AG04450 (cell line): ENCODE measurements at regions not wholly inside any gene's neighbourhood (a gene's known extent, or its start where the extent isn't known, plus 50 kb on each side); places are given as distances from the start of the nearest gene placed in this dataset.

Experiments used
- CTCF ChIA-PET: fragments of 300-600, 350-600 bp; formaldehyde crosslinking; extraction: SDS; loops from one replicate; lab custom pipeline; 2022; ENCODE audit warnings: antibody characterized with exemption, inconsistent platforms; lab: Charles Lee
- POLR2A ChIA-PET: fragments of 350-600 bp; formaldehyde crosslinking; extraction: SDS; loops from one replicate; lab custom pipeline; 2021; ENCODE audit warnings: antibody characterized with exemption, inconsistent platforms; lab: Yijun Ruan, JAX
- DNase-seq: peaks from one replicate; pipeline ENCODE4 v3.0.0-alpha.2; 2011; ENCODE audit warnings: low read depth, low spot score
- H3K27ac ChIP-seq: one replicate; pipeline ENCODE4 v1.5.1; 2012; ENCODE audit warnings: low read depth, low read length, control low read depth
- H3K27me3 ChIP-seq: one replicate; pipeline ENCODE4 v1.6.0; 2012; ENCODE audit warnings: low read length; ENCODE audit not compliant: control insufficient read depth, insufficient read depth
- H3K4me3 ChIP-seq: 2 replicates; pipeline ENCODE4 v1.5.1; 2011; ENCODE audit warnings: mild to moderate bottlenecking, low read depth, low read length, control low read depth
- H3K9me3 ChIP-seq: 2 replicates; pipeline ENCODE4 v1.5.1; 2012; ENCODE audit warnings: low read length; ENCODE audit not compliant: control insufficient read depth, insufficient read depth
- CTCF ChIP-seq: IDR thresholded peaks from 2 replicates; pipeline ENCODE4 v1.5.1; 2011; ENCODE audit warnings: low read depth, low read length, control low read depth, inconsistent platforms

DNA sequence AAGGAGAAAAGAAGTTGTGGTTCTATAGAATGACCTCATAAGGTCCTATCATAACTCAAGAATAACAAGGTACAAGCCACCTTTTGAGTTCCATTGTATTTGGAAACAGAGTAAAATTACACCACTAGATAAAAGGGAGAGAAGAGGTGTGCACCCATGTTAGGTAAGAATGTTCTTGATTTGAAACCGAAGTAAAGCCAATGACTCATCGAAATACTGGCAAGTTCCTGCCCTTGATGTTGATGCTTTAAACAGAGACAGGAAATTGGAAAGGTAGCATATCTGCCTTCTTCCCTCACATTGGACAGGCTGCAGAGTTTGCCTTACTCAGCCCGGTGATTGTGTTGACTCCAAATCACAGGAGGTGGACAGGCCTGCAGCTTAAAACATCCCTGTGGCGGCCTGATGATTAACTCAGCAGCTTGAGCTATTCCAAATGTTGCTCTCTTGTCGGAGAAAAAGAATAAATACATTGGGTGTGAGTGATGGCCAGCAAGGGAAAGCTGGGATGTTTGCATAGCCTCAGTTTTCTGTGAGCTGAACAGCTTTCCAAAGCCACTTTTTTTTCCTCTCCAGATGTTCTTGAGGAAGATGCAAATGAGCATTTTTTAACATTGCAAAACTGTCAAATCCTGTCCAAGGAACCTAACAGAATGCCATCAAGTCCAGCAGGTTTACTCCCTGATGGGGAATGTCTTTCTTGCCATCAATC is 321.1 kb downstream of the NKX6-1 start:
- POLR2A ChIA-PET = no interaction called here

DNA sequence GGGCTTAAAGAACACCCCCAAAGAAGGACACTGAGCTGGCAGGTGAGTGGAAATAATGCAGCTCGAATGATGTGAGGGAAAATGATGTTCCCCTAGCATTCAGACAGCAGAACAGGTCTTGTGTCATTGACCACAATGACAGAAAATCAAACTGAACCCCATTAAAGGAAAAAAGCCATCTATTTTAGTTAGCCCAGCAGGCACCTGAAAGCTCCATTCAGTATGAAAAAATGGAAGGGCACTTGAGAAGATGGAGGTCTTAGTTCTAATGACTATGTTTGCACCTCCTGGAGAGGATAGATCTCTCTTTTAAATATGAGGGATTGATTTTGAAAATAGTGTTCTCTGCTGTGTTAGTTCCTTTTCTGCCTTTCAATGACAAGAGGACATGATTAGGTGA is 323.1 kb downstream of the NKX6-1 start:
- H3K27ac ChIP-seq = no peak overlapping the region
- no peak overlapping the region for H3K4me3 ChIP-seq
- CTCF ChIA-PET = no interaction called here
- DNase-seq = no peak
- POLR2A ChIA-PET = no interaction called here
- H3K9me3 ChIP-seq = no peaks in the 10 kb centered on the region
- TF ChIP-seq CTCF = no peak
- H3K27me3 ChIP-seq = no peaks in the 10 kb centered on the region

More for the DNA sequence above, 321.1 kb downstream of the NKX6-1 start:
- no peak for DNase-seq
- Histone ChIP-seq H3K27ac (no peak overlapping the region), H3K27me3 (no peaks in the 10 kb centered on the region), H3K4me3 (no peak overlapping the region), H3K9me3 (no peaks in the 10 kb centered on the region)
- TF ChIP-seq CTCF = no peak
- CTCF ChIA-PET = interaction anchor here (1.5 kb wide), 1 partner anchor 407 kb away, joined by 3 read pairs; no protein-coding TSS in a partner anchor

DNA sequence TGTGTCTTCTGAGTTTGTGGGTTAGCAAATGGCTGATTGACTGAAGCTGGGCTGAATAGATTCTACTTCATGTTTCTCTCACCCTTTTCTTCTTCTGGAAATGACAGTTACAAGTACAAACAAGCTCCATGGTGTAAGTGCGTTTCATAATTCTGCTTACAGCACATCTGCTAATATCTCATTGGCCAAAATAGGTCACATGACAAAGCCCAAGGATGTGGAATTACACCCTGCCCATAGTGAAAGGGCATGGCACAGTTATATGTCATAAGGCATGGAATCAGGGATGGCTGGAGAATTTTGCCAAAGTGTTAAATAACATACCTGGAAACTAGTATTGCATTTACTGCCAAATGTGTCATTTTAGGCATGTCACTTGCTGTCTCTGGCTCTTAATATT is 327.2 kb downstream of the NKX6-1 start:
- Histone ChIP-seq H3K4me3 (no peak overlapping the region), H3K9me3 (no peaks in the 10 kb centered on the region), H3K27me3 (no peaks in the 10 kb centered on the region), H3K27ac (no peak overlapping the region)
- TF ChIP-seq CTCF = no peak
- no peak for DNase-seq
- POLR2A ChIA-PET = no interaction called here
- CTCF ChIA-PET = no interaction called here

DNA sequence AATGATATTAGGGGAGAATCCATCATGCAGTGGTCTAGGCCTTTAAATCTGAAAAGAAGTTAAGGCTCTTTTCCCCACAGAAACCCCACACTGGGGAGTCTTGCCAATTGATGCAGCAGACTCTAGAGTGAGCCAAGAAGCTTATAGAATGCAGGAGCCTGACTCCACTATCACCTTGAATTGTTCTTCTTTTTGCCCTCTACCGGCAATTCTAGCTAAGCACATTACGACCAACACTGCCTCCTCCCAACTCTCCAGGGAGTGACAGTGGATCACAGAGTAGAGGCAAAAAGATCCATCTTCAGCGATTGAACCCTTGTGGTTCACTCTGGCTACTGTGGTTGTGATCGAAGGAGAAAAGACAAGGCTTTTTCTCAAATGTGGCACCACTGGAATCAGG is 331.5 kb downstream of the NKX6-1 start:
- POLR2A ChIA-PET = no interaction called here
- no peak for DNase-seq
- Histone ChIP-seq H3K27ac (no peak overlapping the region), H3K9me3 (no peaks in the 10 kb centered on the region), H3K4me3 (no peak overlapping the region), H3K27me3 (no peaks in the 10 kb centered on the region)
- CTCF ChIA-PET = interaction anchor here (1.0 kb wide), 1 partner anchor 523 kb away, joined by 4 read pairs; no protein-coding TSS in a partner anchor
- peak; percentile 19 for TF ChIP-seq CTCF

- no peak overlapping the region for H3K27ac ChIP-seq
- ChIA-PET POLR2A (no interaction called here), CTCF (interaction anchor here (1.0 kb wide), 1 partner anchor 523 kb away, joined by 4 read pairs; no protein-coding TSS in a partner anchor)
- no peak for DNase-seq
- H3K27me3 ChIP-seq = no peaks in the 10 kb centered on the region
- no peak for TF ChIP-seq CTCF
- H3K4me3 ChIP-seq = no peak overlapping the region
- H3K9me3 ChIP-seq = no peaks in the 10 kb centered on the region
Observed at GRCh38 chr4:84167093-84167492, 332.0 kb downstream of the NKX6-1 start.
